GM19043 (cell line): ENCODE measurements at regions not wholly inside any gene's neighbourhood (a gene's known extent, or its start where the extent isn't known, plus 50 kb on each side); places are given as distances from the start of the nearest gene placed in this dataset.
"Not testable (repeated sequence)": the region's sequence is repeated elsewhere in the genome, so short reads cannot be mapped to it uniquely, and the experiment has no call there.

Experiments
- ATAC-seq: cut with Tn5 transposase; IDR thresholded peaks from one replicate; pipeline ENCODE4 v1.9.1; 2021; ENCODE audit warnings: low read depth; ENCODE audit not compliant: unreplicated experiment

DNA sequence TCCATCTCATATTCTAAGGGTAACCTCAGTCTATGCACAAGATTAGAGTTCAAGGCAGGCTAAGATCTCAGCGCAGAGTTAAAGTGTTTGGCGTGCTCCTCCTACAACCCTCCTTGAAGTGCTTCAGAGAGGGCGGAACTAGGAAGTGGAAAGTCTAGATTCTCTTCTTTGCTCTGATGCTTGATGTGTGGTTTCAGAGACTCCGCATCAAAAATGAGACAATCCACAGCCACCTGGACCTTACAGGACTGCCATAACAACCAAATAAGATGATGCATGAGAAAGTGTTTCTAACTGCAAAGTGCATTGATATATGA, 161.3 kb upstream of the ATP11B start:
- ATAC-seq, result no peak

DNA sequence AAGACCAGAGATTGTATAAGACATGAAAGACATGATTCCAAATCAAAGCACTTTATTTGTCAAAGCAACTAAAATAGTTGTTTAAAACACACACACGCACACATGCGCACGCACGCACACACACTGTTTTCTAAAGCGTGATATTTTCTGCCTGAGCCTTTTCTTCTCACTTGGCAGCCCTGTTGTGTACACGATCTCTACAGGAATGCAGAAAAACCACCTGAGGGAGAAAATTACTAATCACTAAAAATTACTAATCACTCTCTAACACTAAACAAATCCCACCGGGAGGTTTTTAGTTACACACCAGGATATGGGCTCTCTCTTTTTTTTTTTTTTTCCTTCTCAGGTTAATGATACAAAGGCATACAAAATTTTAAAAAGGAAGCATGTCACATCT, 160.1 kb upstream of the ATP11B start:
- no peak for ATAC-seq

- ATAC-seq, result no peak
Measured at GRCh38 chr3:182636646-182637045, 156.7 kb upstream of the ATP11B start.

DNA sequence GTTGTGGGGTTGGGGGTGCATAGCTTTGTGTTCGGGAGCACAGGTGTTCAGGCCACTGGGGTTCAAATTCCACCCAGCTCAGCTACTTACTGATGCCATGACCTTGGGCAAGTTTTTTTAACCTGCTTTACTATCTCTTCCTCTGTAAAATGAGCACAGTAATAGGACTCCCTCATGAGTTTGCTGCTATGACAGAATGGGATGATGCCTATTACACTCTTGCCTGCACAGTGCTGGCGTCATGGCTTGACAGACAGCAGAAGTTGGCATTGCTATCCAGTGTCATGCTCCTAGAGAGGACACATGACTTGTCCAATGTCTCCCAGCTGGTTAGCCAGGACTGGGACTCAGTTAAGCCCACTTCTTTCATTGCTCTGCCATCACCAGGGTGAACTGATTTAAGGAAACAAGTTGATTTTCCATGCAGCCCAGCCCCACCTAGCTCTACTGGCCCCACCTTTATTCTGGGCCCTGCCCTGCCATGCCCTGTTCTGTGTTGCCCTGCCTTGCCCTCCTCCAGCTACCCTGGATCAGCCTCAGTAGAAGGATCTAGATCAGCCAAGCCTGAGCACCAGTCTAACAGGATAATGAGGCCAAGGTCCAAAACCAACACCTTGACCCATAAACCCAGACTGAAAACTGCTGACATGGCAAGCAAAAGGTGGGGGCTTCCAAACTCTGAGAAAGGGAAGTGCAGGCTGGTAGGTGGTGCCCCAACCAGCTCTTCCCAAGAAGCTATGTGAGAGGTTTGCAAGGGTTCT, 155.8 kb upstream of the ATP11B start:
- no peak for ATAC-seq

- no peak for ATAC-seq
Measured at GRCh38 chr3:182644013-182644412, 149.3 kb upstream of the ATP11B start.

- ATAC-seq, result no peak
Measured at GRCh38 chr3:182644790-182645433, 148.4 kb upstream of the ATP11B start.

DNA sequence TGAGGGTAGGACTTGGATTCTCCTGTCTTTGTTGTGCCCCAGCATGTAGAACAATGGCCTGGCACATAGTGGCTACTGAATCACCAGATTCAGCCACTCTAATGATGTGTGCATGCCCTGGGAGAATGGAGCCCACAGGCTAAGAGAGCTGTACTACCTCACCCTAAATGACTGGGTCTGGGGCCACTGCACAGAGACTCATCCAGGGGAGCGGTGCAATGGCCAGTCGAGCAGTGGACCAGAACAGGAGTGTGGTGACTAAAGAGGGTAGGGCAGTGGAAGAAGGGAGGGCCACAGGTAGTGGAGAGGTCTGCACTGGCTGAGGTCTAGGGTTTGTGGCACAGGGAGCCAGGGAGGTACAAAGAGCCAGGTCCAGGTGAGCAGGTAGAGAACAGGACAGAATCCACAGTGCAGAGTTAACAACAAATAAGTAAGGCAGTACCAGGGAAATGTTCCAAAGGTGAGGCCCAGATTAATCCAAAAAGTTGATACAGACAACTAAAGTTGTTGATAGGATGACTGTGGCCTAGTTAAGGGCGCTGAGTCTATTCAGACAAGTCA, 142.7 kb upstream of the ATP11B start:
- ATAC-seq, result no peak

DNA sequence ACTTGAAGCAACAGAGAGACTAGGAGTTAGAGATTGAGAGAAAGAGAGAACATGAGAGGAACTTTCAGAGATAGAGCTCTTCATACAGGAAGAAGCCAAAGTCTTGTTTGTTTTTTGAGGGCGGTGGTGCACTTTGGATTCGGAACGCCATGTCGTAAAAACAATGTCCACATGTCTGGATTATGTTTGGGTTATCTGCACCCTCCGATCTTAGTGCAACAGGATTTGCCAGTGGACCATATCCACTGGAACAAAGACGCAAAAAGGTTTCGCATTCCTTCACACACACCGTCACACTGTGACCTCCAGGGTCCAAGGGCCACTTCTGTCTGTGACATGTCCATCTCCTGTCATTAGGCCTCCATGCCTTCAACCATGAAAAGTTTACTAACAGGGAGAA, 141.8 kb upstream of the ATP11B start:
- no peak for ATAC-seq

DNA sequence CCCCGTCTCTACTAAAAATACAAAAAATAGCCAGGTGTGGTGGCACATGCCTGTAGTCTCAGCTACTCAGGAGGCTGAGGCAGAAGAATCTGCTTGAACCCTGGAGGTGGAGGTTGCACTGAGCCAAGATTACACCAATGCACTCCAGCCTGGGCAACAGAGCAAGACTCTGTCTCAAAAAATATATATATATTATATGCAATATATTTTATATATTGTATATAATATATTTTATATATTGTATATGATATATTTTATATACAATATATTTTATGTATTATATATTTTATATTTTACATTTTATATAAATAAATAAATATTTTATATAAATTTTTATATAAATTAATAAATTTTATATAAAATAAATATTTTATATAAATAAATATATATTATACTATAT, 140.2 kb upstream of the ATP11B start:
- ATAC-seq, result not testable (repeated sequence)

DNA sequence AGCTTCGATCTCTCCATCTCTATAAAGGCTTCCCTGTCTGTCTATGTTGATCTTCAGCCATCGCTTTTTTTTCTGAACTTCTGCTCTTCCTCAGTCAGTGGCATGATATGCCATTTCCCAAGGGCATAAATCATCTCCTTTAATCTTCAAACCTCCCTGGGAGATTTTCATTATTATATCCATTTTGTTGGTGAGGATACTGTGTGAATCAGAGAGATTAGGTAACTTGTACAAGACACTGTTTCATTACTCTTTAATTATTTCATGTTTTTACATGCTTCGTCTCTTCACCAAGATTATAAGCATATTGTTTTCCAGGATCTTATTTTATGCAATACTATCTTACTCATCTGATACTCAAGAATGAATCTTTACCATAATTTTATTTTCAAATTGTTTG, 124.8 kb upstream of the ATP11B start:
- no peak for ATAC-seq

DNA sequence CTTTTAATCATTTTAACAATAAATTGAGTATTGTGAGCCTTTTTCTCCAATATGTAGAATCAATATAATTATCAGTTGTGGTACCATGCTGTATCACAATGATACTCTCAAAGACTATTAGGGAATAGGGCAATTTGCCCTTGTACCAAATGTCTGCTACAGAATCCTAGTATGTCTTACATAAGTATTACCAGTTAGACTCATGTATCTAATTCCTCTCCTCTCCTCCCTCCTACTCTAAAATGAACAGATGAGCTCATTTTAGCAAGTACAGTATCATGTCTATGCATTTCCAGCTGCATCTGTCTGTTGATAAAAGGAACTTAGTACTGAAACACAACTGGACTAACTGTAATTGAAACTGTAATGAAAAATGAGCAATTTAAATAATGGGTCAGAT, 124.3 kb upstream of the ATP11B start:
- no peak for ATAC-seq

- no peak for ATAC-seq
Measured at GRCh38 chr3:182671541-182671940, 121.8 kb upstream of the ATP11B start.

GRCh38 chr3:182671942-182672341, 121.4 kb upstream of the ATP11B start:
- no peak for ATAC-seq

DNA sequence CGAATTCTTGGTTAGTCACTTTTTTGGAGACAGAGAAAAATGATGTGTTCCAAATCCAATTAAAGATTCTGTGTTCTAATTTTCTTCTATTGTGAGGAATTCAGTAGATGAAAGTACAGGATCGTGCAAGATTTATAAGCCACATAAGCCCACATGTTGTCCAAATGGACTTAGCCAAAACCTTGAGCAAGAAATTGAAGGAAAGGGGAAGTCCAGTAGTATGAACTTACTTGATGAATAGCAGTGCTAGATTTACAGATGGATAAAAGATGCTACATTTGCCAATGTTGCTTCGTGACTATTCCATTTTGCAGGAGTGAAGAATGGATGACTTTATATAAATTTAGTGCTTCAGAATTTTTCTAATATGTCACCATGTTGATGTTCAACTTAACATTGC, 120.0 kb upstream of the ATP11B start:
- ATAC-seq, result no peak

- ATAC-seq, result peak; percentile 81
Measured at GRCh38 chr3:182682263-182683241, 110.8 kb upstream of the ATP11B start.

GRCh38 chr3:182683453-182683852, 109.9 kb upstream of the ATP11B start:
- peak; percentile 63 for ATAC-seq

DNA sequence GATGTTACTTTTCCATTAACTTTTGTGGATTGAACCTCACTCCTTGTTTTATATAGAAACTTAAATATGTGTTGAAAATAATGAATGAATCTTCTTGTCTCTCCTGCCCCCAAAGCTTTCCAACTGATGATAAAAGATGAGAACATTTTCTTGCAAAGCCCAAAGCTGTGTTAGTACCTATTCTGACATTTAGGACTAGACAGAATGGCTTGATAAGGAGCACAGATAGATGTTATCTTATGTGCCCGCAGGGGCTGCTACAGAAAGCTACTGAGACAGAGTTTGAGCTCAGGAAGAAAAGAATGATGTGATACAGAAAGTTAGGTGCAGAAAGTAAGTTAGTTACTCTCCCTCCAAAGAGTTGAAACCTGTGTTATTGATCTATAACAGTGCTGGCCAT, 109.4 kb upstream of the ATP11B start:
- peak; percentile 7 for ATAC-seq

DNA sequence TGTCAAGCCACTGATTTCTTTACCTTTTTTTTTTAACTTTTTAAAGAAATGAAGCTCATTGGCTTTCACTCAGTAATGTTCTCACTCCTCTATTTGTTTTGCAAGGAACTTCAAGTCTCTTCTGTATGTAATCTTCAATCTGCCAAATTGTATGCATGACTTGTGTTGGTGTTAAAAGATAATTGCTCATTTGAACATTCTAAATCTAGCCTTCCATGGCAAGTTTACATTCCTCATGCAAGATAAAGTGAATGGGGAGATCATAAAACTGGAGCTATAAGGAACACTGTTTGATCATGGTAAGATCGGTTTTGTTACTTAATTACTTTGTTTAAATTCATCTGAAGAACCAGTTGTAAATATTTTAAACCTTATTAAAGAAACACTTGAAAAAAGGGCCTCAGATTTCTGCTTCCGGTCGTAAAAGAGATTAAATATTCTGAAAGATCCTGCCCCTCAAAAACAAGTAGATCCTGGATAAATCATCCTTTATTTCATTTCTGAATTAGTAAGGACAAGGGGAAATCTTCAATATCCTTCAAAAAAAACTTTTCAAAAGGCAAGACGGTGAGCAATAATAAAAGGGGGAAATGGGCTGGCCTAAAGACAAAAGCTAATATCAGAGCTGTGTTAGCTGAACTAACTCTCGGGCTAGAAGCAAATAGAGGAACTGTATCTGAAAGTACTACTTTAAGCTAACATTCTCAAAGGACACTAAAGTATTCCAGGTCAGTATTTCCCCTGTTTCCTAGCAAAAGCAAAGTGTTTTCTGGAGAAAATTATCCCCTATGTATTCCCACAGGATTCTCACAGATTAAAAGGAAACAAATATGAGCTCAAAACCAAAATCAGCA, 107.0 kb upstream of the ATP11B start:
- no peak for ATAC-seq

GRCh38 chr3:182690172-182690571, 103.1 kb upstream of the ATP11B start:
- ATAC-seq, result no peak

DNA sequence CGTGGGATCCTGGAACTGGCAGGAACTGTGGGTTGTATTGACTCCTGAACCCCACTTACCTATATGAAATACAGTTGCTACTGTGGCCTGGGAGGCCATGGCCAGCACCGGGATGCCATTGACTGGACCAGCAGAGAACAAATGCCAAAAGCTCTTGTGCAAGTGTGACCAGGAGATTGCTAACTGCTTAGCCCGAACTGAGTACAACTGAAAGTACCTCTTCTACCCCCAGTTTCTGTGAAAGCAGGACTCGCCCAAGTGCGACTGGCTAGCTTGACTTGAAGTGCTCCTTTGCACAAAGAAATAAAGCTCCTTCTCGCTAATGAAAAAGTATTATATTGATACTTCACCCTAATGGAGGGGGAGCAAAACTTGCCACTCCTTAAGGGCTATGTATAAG, 101.3 kb upstream of the ATP11B start:
- peak; percentile 81 for ATAC-seq
